CD14-positive monocyte (primary cell): ENCODE measurements at regions not wholly inside any gene's neighbourhood (a gene's known extent, or its start where the extent isn't known, plus 50 kb on each side); places are given as distances from the start of the nearest gene placed in this dataset.
"Not testable (repeated sequence)": the region's sequence is repeated elsewhere in the genome, so short reads cannot be mapped to it uniquely, and the experiment has no call there.

Source experiments
- DNase-seq, 3 donors: peaks; one replicate each; pipeline ENCODE4 v3.0.0-alpha.2; 2011 to 2022
- H2AFZ ChIP-seq: 2 replicates; pipeline ENCODE4 v1.6.0; 2012; ENCODE audit warnings: mild to moderate bottlenecking, low read depth, low read length, inconsistent platforms; ENCODE audit not compliant: insufficient read depth, poor library complexity, severe bottlenecking
- H3K27ac ChIP-seq, 2 donors: 1 replicate in 1 of 2; 2 replicates in 1 of 2; pipeline ENCODE4 v1.5.1; 2012 to 2013; ENCODE audit warnings: low read length in 2 of 2, control low read depth in 1 of 2, inconsistent platforms in 1 of 2, low read depth in 1 of 2, mild to moderate bottlenecking in 1 of 2
- H3K27me3 ChIP-seq, 2 donors: one replicate each; pipeline versions ENCODE4 v1.6.0 to v1.6.1; 2011 to 2013; ENCODE audit warnings: low read length in 2 of 2; ENCODE audit not compliant: control insufficient read depth in 2 of 2, insufficient read depth in 2 of 2
- H3K36me3 ChIP-seq, 2 donors: replicated peaks in 1 of 2; 1 replicate in 1 of 2; 2 replicates in 1 of 2; pipeline versions ENCODE4 v1.5.1 to v1.6.1; 2012 to 2013; ENCODE audit warnings: low read length in 2 of 2, control low read depth in 1 of 2, inconsistent platforms in 1 of 2, mild to moderate bottlenecking in 1 of 2; ENCODE audit not compliant: insufficient read depth in 2 of 2, control insufficient read depth in 1 of 2
- H3K4me1 ChIP-seq, 2 donors: 1 replicate in 1 of 2; 2 replicates in 1 of 2; pipeline versions ENCODE4 v1.5.1 to v1.6.1; 2012 to 2013; ENCODE audit warnings: low read length in 2 of 2, control low read depth in 1 of 2, inconsistent platforms in 1 of 2, mild to moderate bottlenecking in 1 of 2, moderate library complexity in 1 of 2; ENCODE audit not compliant: insufficient read depth in 2 of 2, control insufficient read depth in 1 of 2
- H3K4me2 ChIP-seq: replicated peaks from 2 replicates; pipeline ENCODE3; 2012; ENCODE audit warnings: low read length, moderate library complexity, mild to moderate bottlenecking; ENCODE audit not compliant: poor library complexity, severe bottlenecking; ENCODE audit errors: extremely low read depth
- H3K4me3 ChIP-seq, 3 experiments: fragments of 200-600 bp in 1 of 3; sonication (generic) in 1 of 3; replicated peaks in 1 of 3; 1 replicate in 2 of 3; 2 replicates in 1 of 3; pipeline ENCODE4 v1.5.1; 2011 to 2013; ENCODE audit warnings: low read length in 3 of 3, mild to moderate bottlenecking in 3 of 3, control low read depth in 2 of 3, low read depth in 2 of 3, inconsistent platforms in 1 of 3, moderate library complexity in 1 of 3
- H3K79me2 ChIP-seq: 2 replicates; pipeline ENCODE4 v1.6.0; 2012; ENCODE audit warnings: mild to moderate bottlenecking, control low read depth, inconsistent platforms, low read length, moderate library complexity; ENCODE audit not compliant: insufficient read depth
- H3K9ac ChIP-seq: 2 replicates; pipeline ENCODE4 v1.6.0; 2017; ENCODE audit warnings: low read length, mild to moderate bottlenecking; ENCODE audit not compliant: insufficient read depth, poor library complexity, severe bottlenecking
- H3K9me3 ChIP-seq, 2 donors: replicated peaks in 1 of 2; 1 replicate in 1 of 2; 2 replicates in 1 of 2; pipeline versions ENCODE4 v1.5.1 to v1.6.1; 2012 to 2013; ENCODE audit warnings: low read length in 2 of 2, control low read depth in 1 of 2; ENCODE audit not compliant: control insufficient read depth in 1 of 2, insufficient read depth in 1 of 2
- H4K20me1 ChIP-seq: 2 replicates; pipeline ENCODE4 v1.6.0; 2012; ENCODE audit warnings: mild to moderate bottlenecking, low read length, control low read depth, moderate library complexity; ENCODE audit not compliant: insufficient read depth
- H3K27ac Mint-ChIP-seq, 7 donors: one replicate each; pipeline ENCODE4 v1.8.0; 2020; ENCODE audit warnings: mild to moderate bottlenecking in 7 of 7, mixed read lengths in 7 of 7, moderate library complexity in 6 of 7, inconsistent platforms in 2 of 7
- H3K27me3 Mint-ChIP-seq, 3 donors: one replicate each; pipeline ENCODE4 v1.8.0; 2021 to 2022; ENCODE audit warnings: low read depth in 3 of 3, mild to moderate bottlenecking in 3 of 3, mixed read lengths in 3 of 3, moderate library complexity in 3 of 3, inconsistent platforms in 1 of 3
- H3K36me3 Mint-ChIP-seq, 2 donors: one replicate each; pipeline ENCODE4 v1.8.0; 2020; ENCODE audit warnings: mixed read lengths in 2 of 2, inconsistent platforms in 1 of 2, mild to moderate bottlenecking in 1 of 2
- H3K4me1 Mint-ChIP-seq: one replicate; pipeline ENCODE4 v1.8.0; 2020; ENCODE audit warnings: mild to moderate bottlenecking, mixed read lengths
- H3K4me3 Mint-ChIP-seq, 2 donors: one replicate each; pipeline ENCODE4 v1.8.0; 2020; ENCODE audit warnings: mild to moderate bottlenecking in 2 of 2, mixed read lengths in 2 of 2, moderate library complexity in 1 of 2
- H3K9me3 Mint-ChIP-seq, 7 donors: one replicate each; pipeline ENCODE4 v1.8.0; 2020 to 2022; ENCODE audit warnings: mixed read lengths in 7 of 7, mild to moderate bottlenecking in 6 of 7, moderate library complexity in 6 of 7, inconsistent platforms in 2 of 7
- WGBS: methylation state at CpG from one replicate; pipeline ENCODE4 v1.1.5; 2013; ENCODE audit warnings: missing lambda C conversion rate; ENCODE audit not compliant: insufficient coverage; 5-methylcytosine and 5-hydroxymethylcytosine counted together
- intact Hi-C, 2 donors: fragments of 100-400 bp; cut with micrococcal nuclease; formaldehyde crosslinking; loops; one replicate each; pipeline versions ENCODE4 v1.15.0 to v1.15.1; 2023

- H3K36me3 ChIP-seq, H3K27ac Mint-ChIP-seq, H3K4me2 ChIP-seq, intact Hi-C loops, H4K20me1 ChIP-seq, H3K36me3 Mint-ChIP-seq, H3K4me3 ChIP-seq, H3K27ac ChIP-seq, H3K4me1 Mint-ChIP-seq, H3K27me3 ChIP-seq, H3K79me2 ChIP-seq, H3K4me3 Mint-ChIP-seq, H3K9ac ChIP-seq, H3K27me3 Mint-ChIP-seq, H3K4me1 ChIP-seq, H2AFZ ChIP-seq, DNase-seq: not testable (repeated sequence)
- 58% methylated on average over 2 of the region's 2 CpGs for WGBS
- peaks cover 26 to 30% (median 28%) of the 10 kb centered on the region in 7 donors for H3K9me3 Mint-ChIP-seq
- H3K9me3 ChIP-seq: peaks cover 23 to 25% of the 10 kb centered on the region in 2 donors
Measured at GRCh38 chr21:9246010-9246409, 1275.4 kb upstream of the TPTE start.

GRCh38 chr21:9246481-9247289 is 1274.7 kb upstream of the TPTE start:
- H3K4me1 Mint-ChIP-seq, H3K36me3 Mint-ChIP-seq, H3K4me3 Mint-ChIP-seq, H3K36me3 ChIP-seq, H3K79me2 ChIP-seq, H3K4me3 ChIP-seq, H3K27ac ChIP-seq, H3K4me2 ChIP-seq, H3K27me3 Mint-ChIP-seq, H3K27ac Mint-ChIP-seq, intact Hi-C loops, H3K9ac ChIP-seq, H4K20me1 ChIP-seq, H3K27me3 ChIP-seq, DNase-seq, H3K4me1 ChIP-seq, H2AFZ ChIP-seq: not testable (repeated sequence)
- WGBS: 58% methylated on average over 3 of the region's 3 CpGs
- peaks cover 26 to 30% (median 28%) of the 10 kb centered on the region in 7 donors for H3K9me3 Mint-ChIP-seq
- peaks cover 23 to 25% of the 10 kb centered on the region in 2 donors for H3K9me3 ChIP-seq

GRCh38 chr21:9247290-9247613 is 1274.1 kb upstream of the TPTE start:
- H3K4me3 Mint-ChIP-seq, H3K27me3 ChIP-seq, DNase-seq, intact Hi-C loops, H3K36me3 ChIP-seq, H3K27ac Mint-ChIP-seq, H3K27me3 Mint-ChIP-seq, H3K4me1 ChIP-seq, H3K36me3 Mint-ChIP-seq, H3K9ac ChIP-seq, H2AFZ ChIP-seq, H3K27ac ChIP-seq, H3K79me2 ChIP-seq, H4K20me1 ChIP-seq, H3K4me1 Mint-ChIP-seq, H3K4me2 ChIP-seq: not testable (repeated sequence)
- Histone ChIP-seq H3K4me3 (peak overlapping the region in 1 of 3 experiments; percentile 11), H3K9me3 (peaks cover 23 to 25% of the 10 kb centered on the region in 2 donors)
- peaks cover 26 to 30% (median 28%) of the 10 kb centered on the region in 7 donors for H3K9me3 Mint-ChIP-seq

- Histone ChIP-seq H3K4me3 (peak overlapping the region in 1 of 3 experiments; percentile 11), H3K9me3 (peaks cover 23 to 25% of the 10 kb centered on the region in 2 donors)
- H3K36me3 ChIP-seq, H3K4me1 ChIP-seq, H3K4me1 Mint-ChIP-seq, H2AFZ ChIP-seq, H3K27me3 ChIP-seq, H3K36me3 Mint-ChIP-seq, intact Hi-C loops, H3K27ac ChIP-seq, H3K27me3 Mint-ChIP-seq, H3K4me3 Mint-ChIP-seq, H3K79me2 ChIP-seq, H3K9ac ChIP-seq, H4K20me1 ChIP-seq, H3K4me2 ChIP-seq, H3K27ac Mint-ChIP-seq, DNase-seq: not testable (repeated sequence)
- H3K9me3 Mint-ChIP-seq: peaks cover 26 to 30% (median 28%) of the 10 kb centered on the region in 7 donors
- 61% methylated on average over 3 of the region's 3 CpGs for WGBS
Measured at GRCh38 chr21:9247616-9248317, 1273.6 kb upstream of the TPTE start.
